ENCODE measurements at regions not wholly inside any gene's neighbourhood (a gene's known extent, or its start where the extent isn't known, plus 50 kb on each side); places are given as distances from the start of the nearest gene placed in this dataset.

DNA sequence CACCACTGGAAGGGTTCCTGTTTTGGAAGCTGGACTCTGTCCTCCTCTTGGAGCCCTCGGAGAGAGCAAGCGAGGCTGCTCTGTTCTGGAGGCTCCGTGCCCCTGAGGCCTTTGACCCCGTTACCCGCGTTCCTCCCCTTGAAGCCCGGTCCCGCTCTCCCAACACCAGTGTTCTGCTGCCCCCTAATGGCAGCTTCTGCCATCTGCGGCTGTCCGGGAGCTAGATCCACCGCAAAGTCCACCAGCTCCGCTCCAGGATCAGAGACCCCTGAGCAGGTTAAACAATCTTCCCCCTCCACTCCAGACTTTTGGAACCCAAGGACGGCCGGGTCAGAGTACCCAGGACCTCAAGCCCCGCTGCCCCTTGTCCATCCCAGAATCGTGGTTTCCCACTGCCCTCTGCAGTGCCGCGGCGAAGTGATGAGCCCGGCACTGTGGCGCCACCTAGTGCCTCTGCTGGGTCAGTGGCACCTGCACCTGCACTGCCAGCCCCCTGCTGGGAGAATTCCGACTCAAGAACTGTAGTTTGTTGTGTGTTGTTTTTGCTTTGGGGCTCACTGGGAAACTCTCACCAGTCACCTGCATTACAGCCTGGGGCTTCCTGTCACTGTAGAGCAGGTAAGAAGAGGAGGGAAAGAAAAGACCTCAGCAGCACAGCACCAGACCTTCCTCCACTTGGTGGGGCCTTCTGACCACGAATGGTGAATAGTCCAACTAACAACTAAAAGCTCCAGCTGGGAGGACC is 63.5 kb upstream of the NFASC start:
- FAIRE-seq (peak; percentile 61), DNase-seq (ENCODE audit: low read depth in 1 of 2, low spot score in 1 of 2) (peak; percentile 82 to 98), ATAC-seq (peak; percentile 92 to 97)
- WGBS (ENCODE audit: missing lambda C conversion rate) = 4% methylated on average over 17 of the region's 23 CpGs
- no peaks in the 10 kb centered on the region for H3K9me3 ChIP-seq
- H3K4me1 ChIP-seq = no peaks in the 10 kb centered on the region
- peak overlapping the region; percentile 44 for H3K4me3 ChIP-seq
- peak; percentile 91 for TF ChIP-seq SMC3 (IDR thresholded peaks at IDR 0.05)
- peak; percentile 89 to 99 for TF ChIP-seq RAD21 (conservative IDR thresholded peaks at IDR 0.05 in 1 of 2, IDR thresholded peaks at IDR 0.05 in 1 of 2)
- TF ChIP-seq E2F6 (IDR thresholded peaks at IDR 0.05; ENCODE audit: borderline replicate concordance, low read depth) = 0 out of 2 replicates have a peak, but pooled peaks have one; percentile 31
- no peak for TF ChIP-seq ZNF302 (CRISPR knock-in tag; IDR thresholded peaks at IDR 0.05)
- TF ChIP-seq MAX (IDR thresholded peaks at IDR 0.05) = peak; percentile 48; the same call in 1 of the 2 replicates
- 0 out of 5 replicates have a peak, but pooled peaks of 1 of the 2 experiments have one; percentile 26 for TF ChIP-seq JUN (IDR thresholded peaks at IDR 0.05)
- no peak for TF ChIP-seq HES2 (IDR thresholded peaks at IDR 0.05)
- peak; percentile 91 for TF ChIP-seq KDM5A (IDR thresholded peaks at IDR 0.05)
- TF ChIP-seq TFCP2L1 (CRISPR knock-in tag; IDR thresholded peaks at IDR 0.05) = 0 out of 2 replicates have a peak, but pooled peaks have one; percentile 48
- TF ChIP-seq KDM1A (IDR thresholded peaks at IDR 0.05; ENCODE audit: low read depth) = no peak
- TF ChIP-seq TP53 (CRISPR knock-in tag; IDR thresholded peaks at IDR 0.05) = 0 out of 2 replicates have a peak, but pooled peaks have one; percentile 31
- peak; percentile 100 for TF ChIP-seq CTCF (IDR thresholded peaks at IDR 0.05)
- TF ChIP-seq HOXB5 (CRISPR knock-in tag; IDR thresholded peaks at IDR 0.05) = no peak
- TF ChIP-seq, protein P1, sequence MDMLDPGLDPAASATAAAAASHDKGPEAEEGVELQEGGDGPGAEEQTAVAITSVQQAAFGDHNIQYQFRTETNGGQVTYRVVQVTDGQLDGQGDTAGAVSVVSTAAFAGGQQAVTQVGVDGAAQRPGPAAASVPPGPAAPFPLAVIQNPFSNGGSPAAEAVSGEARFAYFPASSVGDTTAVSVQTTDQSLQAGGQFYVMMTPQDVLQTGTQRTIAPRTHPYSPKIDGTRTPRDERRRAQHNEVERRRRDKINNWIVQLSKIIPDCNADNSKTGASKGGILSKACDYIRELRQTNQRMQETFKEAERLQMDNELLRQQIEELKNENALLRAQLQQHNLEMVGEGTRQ (IDR thresholded peaks at IDR 0.05) = no peak
- TF ChIP-seq, protein P2, sequence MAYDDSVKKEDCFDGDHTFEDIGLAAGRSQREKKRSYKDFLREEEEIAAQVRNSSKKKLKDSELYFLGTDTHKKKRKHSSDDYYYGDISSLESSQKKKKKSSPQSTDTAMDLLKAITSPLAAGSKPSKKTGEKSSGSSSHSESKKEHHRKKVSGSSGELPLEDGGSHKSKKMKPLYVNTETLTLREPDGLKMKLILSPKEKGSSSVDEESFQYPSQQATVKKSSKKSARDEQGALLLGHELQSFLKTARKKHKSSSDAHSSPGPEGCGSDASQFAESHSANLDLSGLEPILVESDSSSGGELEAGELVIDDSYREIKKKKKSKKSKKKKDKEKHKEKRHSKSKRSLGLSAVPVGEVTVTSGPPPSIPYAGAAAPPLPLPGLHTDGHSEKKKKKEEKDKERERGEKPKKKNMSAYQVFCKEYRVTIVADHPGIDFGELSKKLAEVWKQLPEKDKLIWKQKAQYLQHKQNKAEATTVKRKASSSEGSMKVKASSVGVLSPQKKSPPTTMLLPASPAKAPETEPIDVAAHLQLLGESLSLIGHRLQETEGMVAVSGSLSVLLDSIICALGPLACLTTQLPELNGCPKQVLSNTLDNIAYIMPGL (CRISPR knock-in tag; IDR thresholded peaks at IDR 0.05; ENCODE audit: borderline replicate concordance) = peak; percentile 57; the same call in 1 of the 2 replicates
- peak overlapping the region; percentile 70 for H3K4me2 ChIP-seq
- peak overlapping the region; percentile 65 to 83 for H3K27ac ChIP-seq
- POLR2A ChIA-PET = interaction anchor here (1.0 to 1.5 kb wide), 3 partner anchors 43 to 291 kb away, joined by 3 to 17 read pairs (median 6); partner anchors contain the start of gene MDM4
- CTCF ChIA-PET = interaction anchor here (0.6 to 13.6 kb wide), 164 partner anchors 9 to 949 kb away, joined by 3 to 591 read pairs (median 6); partner anchors contain the start of genes LRRN2, MDM4 and PIK3C2B

- TF ChIP-seq MAFK (IDR thresholded peaks at IDR 0.05; ENCODE audit: partially characterized antibody) = no peak
- no peak for TF ChIP-seq CEBPB (IDR thresholded peaks at IDR 0.05)
- no peak for TF ChIP-seq FOSB (CRISPR knock-in tag; IDR thresholded peaks at IDR 0.05)
- TF ChIP-seq RAD21 (conservative IDR thresholded peaks at IDR 0.05 in 1 of 2, IDR thresholded peaks at IDR 0.05 in 1 of 2) = no peak
- TF ChIP-seq CTCF (IDR thresholded peaks at IDR 0.05) = no peak
- no peak for TF ChIP-seq NR3C1 (IDR thresholded peaks at IDR 0.05)
- no peak for TF ChIP-seq E2F6 (IDR thresholded peaks at IDR 0.05; ENCODE audit: borderline replicate concordance, low read depth)
- no peak for TF ChIP-seq HOXB5 (CRISPR knock-in tag; IDR thresholded peaks at IDR 0.05)
- TF ChIP-seq HDAC2 (IDR thresholded peaks at IDR 0.05) = no peak
- TF ChIP-seq HEYL (CRISPR knock-in tag; IDR thresholded peaks at IDR 0.05) = no peak
- no peak for TF ChIP-seq RCOR1 (IDR thresholded peaks at IDR 0.05; ENCODE audit: low read depth, low read length)
- TF ChIP-seq TP53 (CRISPR knock-in tag; IDR thresholded peaks at IDR 0.05) = no peak
- no peak for TF ChIP-seq EHF (CRISPR knock-in tag; IDR thresholded peaks at IDR 0.05)
- TF ChIP-seq CBX2 (IDR thresholded peaks at IDR 0.05; ENCODE audit: borderline replicate concordance, low read depth) = no peak
- ATAC-seq = no peak
- Histone ChIP-seq H3K4me3 (no peak overlapping the region), H3K27ac (no peak overlapping the region), H3K9me3 (no peaks in the 10 kb centered on the region), H3K4me2 (no peak overlapping the region), H3K4me1 (no peaks in the 10 kb centered on the region)
- no peak for DNase-seq (ENCODE audit: low read depth in 1 of 2, low spot score in 1 of 2)
- WGBS (ENCODE audit: missing lambda C conversion rate) = 76% methylated on average over 1 of the region's 1 CpG
- CTCF ChIA-PET = interaction anchor here (1.1 to 13.6 kb wide), 7 partner anchors 9 to 241 kb away, joined by 3 to 591 read pairs (median 48); no protein-coding TSS in a partner anchor
- POLR2A ChIA-PET = no interaction called here
- no peak for FAIRE-seq
These were observed 61.2 kb upstream of the NFASC start for GRCh38 chr1:204809488-204809887.

All from A549 (cell line).